Effector memory CD8-positive, alpha-beta T cell (primary cell): ENCODE measurements at regions not wholly inside any gene's neighbourhood (a gene's known extent, or its start where the extent isn't known, plus 50 kb on each side); places are given as distances from the start of the nearest gene placed in this dataset.

Experiments used
- ATAC-seq: fragments of 150-1000 bp; cut with Tn5 transposase; replicated peaks from 2 replicates; pipeline ENCODE4 v1.10.0; 2021; ENCODE audit warnings: mild to moderate bottlenecking, moderate library complexity
- DNase-seq, 3 experiments: peaks; one replicate each; pipeline ENCODE4 v3.0.0; 2021
- H3K27ac Mint-ChIP-seq, 2 donors: one replicate each; pipeline ENCODE4 v1.8.0; 2022; ENCODE audit warnings: mild to moderate bottlenecking in 2 of 2, mixed read lengths in 2 of 2, moderate library complexity in 2 of 2
- H3K27me3 Mint-ChIP-seq, 2 donors: one replicate each; pipeline ENCODE4 v1.8.0; 2022; ENCODE audit warnings: mixed read lengths in 2 of 2
- H3K36me3 Mint-ChIP-seq: one replicate; pipeline ENCODE4 v1.8.0; 2022; ENCODE audit warnings: mild to moderate bottlenecking, moderate library complexity, mixed read lengths; ENCODE audit not compliant: insufficient read depth
- H3K4me1 Mint-ChIP-seq, 2 donors: one replicate each; pipeline ENCODE4 v1.8.0; 2022; ENCODE audit warnings: low read depth in 2 of 2, mixed read lengths in 2 of 2
- H3K4me3 Mint-ChIP-seq, 2 donors: one replicate each; pipeline ENCODE4 v1.8.0; 2022; ENCODE audit warnings: mild to moderate bottlenecking in 2 of 2, mixed read lengths in 2 of 2, moderate library complexity in 2 of 2
- H3K9me3 Mint-ChIP-seq, 2 donors: one replicate each; pipeline ENCODE4 v1.8.0; 2022; ENCODE audit warnings: mixed read lengths in 2 of 2

- Mint-ChIP-seq H3K4me1 (no peaks in the 10 kb centered on the region), H3K9me3 (no peaks in the 10 kb centered on the region), H3K4me3 (no peak overlapping the region), H3K27me3 (peaks cover 5 to 8% of the 10 kb centered on the region in 2 donors), H3K27ac (no peak overlapping the region), H3K36me3 (no peaks in the 10 kb centered on the region)
- DNase-seq (no peak), ATAC-seq (no peak)
Observed at GRCh38 chr6:163919652-163920051, 505.1 kb downstream of the QKI start.

DNA sequence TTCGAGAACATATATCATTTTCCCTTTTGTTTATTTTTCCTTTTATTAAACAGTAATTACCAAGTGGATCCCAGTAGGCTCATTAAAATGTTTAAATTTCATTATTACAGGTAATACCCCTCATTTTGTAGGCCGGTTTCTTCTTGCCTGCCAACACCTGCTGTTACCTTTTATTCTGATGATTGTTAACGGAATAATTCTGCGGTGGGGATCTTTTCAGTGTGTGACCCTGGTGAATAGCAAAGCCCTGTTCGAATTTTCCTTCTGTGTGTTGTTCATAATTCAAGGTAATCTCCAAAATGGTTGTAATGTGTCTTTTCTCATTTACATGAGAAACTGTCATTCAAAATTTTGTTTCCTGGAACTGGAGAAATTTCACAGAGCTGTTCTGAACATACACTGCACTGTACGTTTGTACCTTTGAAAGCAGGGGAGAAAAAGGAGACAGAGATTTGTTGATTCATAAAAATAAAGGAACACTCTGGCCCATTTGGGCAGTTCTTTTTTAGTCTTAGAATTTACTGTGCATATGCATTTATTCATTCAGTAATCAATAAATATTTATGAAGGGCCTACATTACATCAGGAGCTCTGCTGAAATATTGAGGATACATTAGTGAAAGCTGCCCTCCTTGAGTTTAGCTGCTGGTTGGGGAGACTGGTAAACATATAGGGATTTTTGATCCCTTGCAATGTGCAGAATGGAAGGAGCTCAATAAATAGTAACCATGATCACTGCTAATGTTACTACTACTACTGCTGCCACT, 502.0 kb downstream of the QKI start:
- peaks cover 0 to 1% of the 10 kb centered on the region in 2 donors for H3K4me1 Mint-ChIP-seq
- DNase-seq, result no peak
- peaks cover 5 to 20% of the 10 kb centered on the region in 2 donors for H3K27me3 Mint-ChIP-seq
- no peak for ATAC-seq
- no peaks in the 10 kb centered on the region for H3K36me3 Mint-ChIP-seq
- no peak overlapping the region for H3K4me3 Mint-ChIP-seq
- no peak overlapping the region for H3K27ac Mint-ChIP-seq
- H3K9me3 Mint-ChIP-seq, result no peaks in the 10 kb centered on the region

- peaks cover 0 to 1% of the 10 kb centered on the region in 2 donors for H3K4me1 Mint-ChIP-seq
Observed at GRCh38 chr6:163915131-163915530, 500.6 kb downstream of the QKI start.

DNA sequence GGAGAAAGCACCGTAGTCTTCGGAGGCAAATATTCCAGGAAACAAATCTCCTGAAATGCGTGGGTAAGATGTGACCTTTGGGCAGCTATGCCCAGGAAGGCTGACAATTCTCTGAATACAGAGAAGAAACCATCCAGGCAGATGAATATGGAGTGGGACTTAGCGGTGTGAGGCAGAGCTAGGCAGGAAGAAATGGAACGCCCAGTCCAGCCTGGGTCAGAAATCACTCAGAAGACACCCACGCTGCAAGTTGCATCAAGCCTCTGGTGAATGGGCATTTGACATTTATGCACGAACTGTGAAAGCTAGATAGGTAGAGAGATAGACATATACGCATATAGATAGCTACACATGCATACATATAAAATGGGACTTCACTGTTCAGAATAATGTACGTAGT, 498.5 kb downstream of the QKI start:
- Mint-ChIP-seq H3K27ac (no peak overlapping the region), H3K4me3 (no peak overlapping the region), H3K27me3 (peaks cover 10 to 34% of the 10 kb centered on the region in 2 donors), H3K4me1 (peaks cover 0 to 1% of the 10 kb centered on the region in 2 donors), H3K9me3 (no peaks in the 10 kb centered on the region), H3K36me3 (no peaks in the 10 kb centered on the region)
- DNase-seq, result no peak
- no peak for ATAC-seq

More at GRCh38 chr6:163915131-163915530, 500.6 kb downstream of the QKI start:
- Mint-ChIP-seq H3K27ac (no peak overlapping the region), H3K9me3 (no peaks in the 10 kb centered on the region), H3K36me3 (no peaks in the 10 kb centered on the region), H3K4me3 (no peak overlapping the region), H3K27me3 (peaks cover 5 to 33% of the 10 kb centered on the region in 2 donors)
- DNase-seq, result no peak
- ATAC-seq, result no peak

- peaks cover 18 to 43% of the 10 kb centered on the region in 2 donors for H3K27me3 Mint-ChIP-seq
- H3K4me3 Mint-ChIP-seq, result no peak overlapping the region
- DNase-seq, result no peak
- no peak for ATAC-seq
- H3K36me3 Mint-ChIP-seq, result no peaks in the 10 kb centered on the region
- H3K27ac Mint-ChIP-seq, result no peak overlapping the region
- H3K4me1 Mint-ChIP-seq, result no peaks in the 10 kb centered on the region
- H3K9me3 Mint-ChIP-seq, result no peaks in the 10 kb centered on the region
Observed at GRCh38 chr6:163906006-163906710, 491.6 kb downstream of the QKI start.

GRCh38 chr6:163904186-163904585, 489.7 kb downstream of the QKI start:
- no peak overlapping the region for H3K27ac Mint-ChIP-seq
- ATAC-seq (no peak), DNase-seq (no peak)
- H3K4me1 Mint-ChIP-seq, result no peaks in the 10 kb centered on the region
- H3K36me3 Mint-ChIP-seq, result no peaks in the 10 kb centered on the region
- H3K4me3 Mint-ChIP-seq, result no peak overlapping the region
- peaks cover 18 to 31% of the 10 kb centered on the region in 2 donors for H3K27me3 Mint-ChIP-seq
- no peaks in the 10 kb centered on the region for H3K9me3 Mint-ChIP-seq

- no peaks in the 10 kb centered on the region for H3K4me1 Mint-ChIP-seq
- peaks cover 18 to 29% of the 10 kb centered on the region in 2 donors for H3K27me3 Mint-ChIP-seq
- no peaks in the 10 kb centered on the region for H3K9me3 Mint-ChIP-seq
- H3K36me3 Mint-ChIP-seq, result no peaks in the 10 kb centered on the region
- DNase-seq, result no peak
- no peak for ATAC-seq
- H3K4me3 Mint-ChIP-seq, result no peak overlapping the region
- H3K27ac Mint-ChIP-seq, result no peak overlapping the region
Observed at GRCh38 chr6:163903541-163903940, 489.0 kb downstream of the QKI start.

- Mint-ChIP-seq H3K36me3 (no peaks in the 10 kb centered on the region), H3K27me3 (peaks cover 12 to 24% of the 10 kb centered on the region in 2 donors), H3K4me3 (no peak overlapping the region), H3K4me1 (no peaks in the 10 kb centered on the region), H3K9me3 (peaks cover 0 to 1% of the 10 kb centered on the region in 2 donors), H3K27ac (no peak overlapping the region)
- DNase-seq (no peak), ATAC-seq (no peak)
Observed at GRCh38 chr6:163902993-163903392, 488.5 kb downstream of the QKI start.

DNA sequence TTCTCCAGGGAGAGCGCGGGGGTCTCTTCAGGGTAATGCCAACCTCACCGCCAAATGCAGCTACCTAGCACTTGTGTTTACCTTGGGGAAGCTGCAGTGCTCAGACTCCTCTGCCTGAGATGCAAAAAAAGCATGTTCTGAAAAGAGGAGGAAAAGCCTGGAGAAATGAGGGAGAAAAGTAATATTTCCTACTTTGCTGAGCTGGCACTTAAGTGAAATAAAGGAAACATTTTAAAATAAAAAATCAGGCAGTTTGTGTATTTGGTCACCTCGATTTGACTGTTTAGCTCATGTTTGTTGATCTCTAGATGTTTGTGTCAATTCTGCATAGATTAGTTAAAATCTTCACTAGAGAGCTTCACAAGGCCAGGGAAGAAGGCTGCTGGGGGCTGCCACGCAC, 487.2 kb downstream of the QKI start:
- H3K27me3 Mint-ChIP-seq, result peaks cover 7 to 12% of the 10 kb centered on the region in 2 donors
- H3K27ac Mint-ChIP-seq, result no peak overlapping the region
- H3K4me1 Mint-ChIP-seq, result no peaks in the 10 kb centered on the region
- H3K4me3 Mint-ChIP-seq, result no peak overlapping the region
- DNase-seq, result no peak
- H3K36me3 Mint-ChIP-seq, result no peaks in the 10 kb centered on the region
- peaks cover 0 to 1% of the 10 kb centered on the region in 2 donors for H3K9me3 Mint-ChIP-seq
- ATAC-seq, result no peak

GRCh38 chr6:163900570-163900969, 486.1 kb downstream of the QKI start:
- H3K9me3 Mint-ChIP-seq, result peaks cover 0 to 1% of the 10 kb centered on the region in 2 donors
- H3K27me3 Mint-ChIP-seq, result peaks cover 0 to 1% of the 10 kb centered on the region in 2 donors
- no peak overlapping the region for H3K4me3 Mint-ChIP-seq
- H3K36me3 Mint-ChIP-seq, result no peaks in the 10 kb centered on the region
- H3K27ac Mint-ChIP-seq, result peak overlapping the region in 1 of 2 donors; percentile 10
- no peaks in the 10 kb centered on the region for H3K4me1 Mint-ChIP-seq
- DNase-seq (no peak), ATAC-seq (no peak)

DNA sequence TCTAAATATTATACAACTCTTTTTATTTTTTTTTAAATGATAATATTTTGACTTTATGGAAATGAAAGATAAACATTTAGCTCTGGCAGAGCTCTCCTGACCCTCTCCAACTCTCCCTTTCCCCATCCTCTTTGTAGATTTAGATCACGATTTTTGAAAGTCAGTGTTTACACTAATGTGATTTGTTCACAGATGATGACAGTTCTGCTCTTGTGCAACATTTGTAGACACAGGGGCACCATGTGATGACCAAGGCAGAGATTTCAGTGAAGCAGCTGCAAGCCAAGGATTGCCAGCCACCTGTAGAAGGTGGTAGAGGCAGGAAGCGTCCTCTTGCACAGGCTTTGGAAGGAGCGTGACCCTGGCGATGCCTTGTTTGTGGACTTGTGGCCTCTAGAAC, 483.2 kb downstream of the QKI start:
- Mint-ChIP-seq H3K27ac (no peak overlapping the region), H3K36me3 (no peaks in the 10 kb centered on the region), H3K9me3 (peaks cover 0 to 1% of the 10 kb centered on the region in 2 donors), H3K4me3 (no peak overlapping the region), H3K4me1 (no peaks in the 10 kb centered on the region), H3K27me3 (no peaks in the 10 kb centered on the region)
- ATAC-seq (no peak), DNase-seq (no peak)

DNA sequence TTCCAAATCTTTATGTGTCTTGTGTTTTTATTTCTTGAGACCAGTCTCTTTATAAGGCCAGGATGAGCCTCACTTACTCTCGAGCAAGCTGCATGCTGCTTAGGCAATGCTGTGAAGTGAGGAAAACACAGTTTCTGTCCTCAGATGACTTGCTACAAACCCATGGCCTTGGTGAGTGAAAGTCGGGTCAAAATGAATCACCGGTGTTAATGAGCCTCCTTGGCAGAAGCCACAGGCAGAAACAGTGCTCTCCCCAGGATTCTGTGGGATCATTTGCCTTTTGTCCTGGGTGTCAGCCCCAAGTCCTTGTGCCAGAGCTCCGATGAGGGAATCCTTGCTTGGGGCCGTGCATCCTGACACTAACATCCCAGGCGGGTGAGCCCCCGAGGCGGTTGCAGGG, 482.5 kb downstream of the QKI start:
- ATAC-seq, result no peak
- H3K4me3 Mint-ChIP-seq, result no peak overlapping the region
- H3K36me3 Mint-ChIP-seq, result no peaks in the 10 kb centered on the region

DNA sequence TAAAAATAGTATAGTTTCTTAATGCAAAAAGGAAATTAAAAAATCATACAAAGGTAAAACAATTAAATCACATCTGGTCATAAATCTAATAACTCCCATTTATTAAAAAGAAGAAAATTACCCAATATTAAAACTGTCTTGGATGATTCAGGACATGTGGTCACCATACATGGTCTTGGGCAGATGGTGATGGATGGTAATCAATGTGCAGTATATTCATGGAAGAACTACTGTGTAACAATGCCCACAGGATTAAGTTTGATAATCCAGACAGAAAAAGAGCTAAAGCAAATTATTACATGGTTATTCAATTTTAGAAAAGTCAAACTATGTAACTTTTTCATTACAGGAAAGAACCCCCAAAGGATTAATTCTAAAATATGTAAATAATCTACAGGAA, 480.6 kb downstream of the QKI start:
- DNase-seq (no peak), ATAC-seq (no peak)
- H3K9me3 Mint-ChIP-seq, result peaks cover 0 to 1% of the 10 kb centered on the region in 2 donors
- H3K27me3 Mint-ChIP-seq, result no peaks in the 10 kb centered on the region
- H3K36me3 Mint-ChIP-seq, result no peaks in the 10 kb centered on the region
- no peak overlapping the region for H3K4me3 Mint-ChIP-seq
- H3K27ac Mint-ChIP-seq, result no peak overlapping the region
- no peaks in the 10 kb centered on the region for H3K4me1 Mint-ChIP-seq

More for the DNA sequence above, 482.5 kb downstream of the QKI start:
- Mint-ChIP-seq H3K27me3 (no peaks in the 10 kb centered on the region), H3K4me1 (no peaks in the 10 kb centered on the region), H3K9me3 (peaks cover 0 to 1% of the 10 kb centered on the region in 2 donors), H3K27ac (no peak overlapping the region)
- DNase-seq, result no peak
